HepG2 (cell line): ENCODE measurements at regions not wholly inside any gene's neighbourhood (a gene's known extent, or its start where the extent isn't known, plus 50 kb on each side); places are given as distances from the start of the nearest gene placed in this dataset.

Source experiments
- CBX2 ChIP-seq, 2 experiments: fragments of 200-600 bp in 1 of 2; sonication (generic); formaldehyde crosslinking in 1 of 2; IDR thresholded peaks; 2 replicates each; pipeline versions ENCODE4 v1.7.0 to v1.8.1; 2018 to 2022; ENCODE audit warnings: low read depth in 2 of 2, low read length in 1 of 2, mild to moderate bottlenecking in 1 of 2, missing genetic modification reagents in 1 of 2
- FOXA1 ChIP-seq, 2 experiments: fragments of 450-650 bp in 1 of 2; sonication (generic) in 1 of 2; formaldehyde crosslinking in 1 of 2; IDR thresholded peaks; 2 replicates each; pipeline versions ENCODE4 v1.4.0 to v1.6.1; 2016 to 2020; ENCODE audit warnings: missing genetic modification reagents in 1 of 2
- HINFP ChIP-seq: sonication (generic); formaldehyde crosslinking; IDR thresholded peaks from 2 replicates; pipeline ENCODE4 v1.4.0; 2020; ENCODE audit warnings: low read depth, mild to moderate bottlenecking, missing genetic modification reagents
- HNRNPH1 ChIP-seq: fragments of 200-400 bp; formaldehyde crosslinking; optimal IDR thresholded peaks from 2 replicates; pipeline ENCODE3; 2017; ENCODE audit warnings: mild to moderate bottlenecking, low read depth, low read length
- ISX ChIP-seq: sonication (generic); formaldehyde crosslinking; conservative IDR thresholded peaks from 2 replicates; pipeline ENCODE4 v1.5.0; 2020; ENCODE audit warnings: missing genetic modification reagents
- MED1 ChIP-seq: sonication (generic); formaldehyde crosslinking; IDR thresholded peaks from 2 replicates; pipeline ENCODE4 v1.4.0; 2020; ENCODE audit warnings: missing genetic modification reagents
- PAXIP1 ChIP-seq: sonication (generic); formaldehyde crosslinking; conservative IDR thresholded peaks from 2 replicates; pipeline ENCODE4 v1.4.0; 2020; ENCODE audit warnings: mild to moderate bottlenecking, missing genetic modification reagents, moderate library complexity
- POGK ChIP-seq: sonication (generic); formaldehyde crosslinking; conservative IDR thresholded peaks from 2 replicates; pipeline ENCODE4 v1.8.0; 2022; ENCODE audit warnings: mild to moderate bottlenecking, moderate library complexity, missing genetic modification reagents
- TCF7 ChIP-seq: sonication (generic); IDR thresholded peaks from 2 replicates; pipeline ENCODE4 v1.6.1; 2016; ENCODE audit warnings: antibody characterized with exemption, low read depth
- ZNF281 ChIP-seq: sonication (generic); formaldehyde crosslinking; IDR thresholded peaks from 2 replicates; pipeline ENCODE4 v1.4.0; 2020; ENCODE audit warnings: missing genetic modification reagents, borderline replicate concordance
- ZNF30 ChIP-seq: sonication (generic); formaldehyde crosslinking; IDR thresholded peaks from 2 replicates; pipeline ENCODE4 v1.5.0; 2020; ENCODE audit warnings: mild to moderate bottlenecking, missing genetic modification reagents
- ZNF333 ChIP-seq: sonication (generic); formaldehyde crosslinking; IDR thresholded peaks from 2 replicates; pipeline ENCODE4 v1.4.0; 2020; ENCODE audit warnings: mild to moderate bottlenecking, missing genetic modification reagents, borderline replicate concordance
- ZNF431 ChIP-seq: sonication (generic); formaldehyde crosslinking; IDR thresholded peaks from 2 replicates; pipeline ENCODE4 v1.9.0; 2022; ENCODE audit warnings: missing genetic modification reagents, low read depth, mild to moderate bottlenecking, borderline replicate concordance
- ZNF7 ChIP-seq: IDR thresholded peaks from 2 replicates; pipeline ENCODE4 v1.6.1; 2016; ENCODE audit warnings: missing biosample characterization, missing genetic modification reagents
- ZNF776 ChIP-seq: sonication (generic); formaldehyde crosslinking; IDR thresholded peaks from 2 replicates; pipeline ENCODE4 v1.4.0; 2020; ENCODE audit warnings: mild to moderate bottlenecking, missing genetic modification reagents

- no peak for TF ChIP-seq HINFP (CRISPR knock-in tag)
- TF ChIP-seq PAXIP1 (CRISPR knock-in tag) = peak; percentile 26; the same call in 1 of the 2 replicates
- TF ChIP-seq MED1 = peak; percentile 53; the same call in 1 of the 2 replicates
- no peak for TF ChIP-seq ZNF30 (CRISPR knock-in tag)
- TF ChIP-seq ZNF333 (CRISPR knock-in tag) = 0 out of 2 replicates have a peak, but pooled peaks have one; percentile 67
- no peak for TF ChIP-seq HNRNPH1
- no peak for TF ChIP-seq POGK (CRISPR knock-in tag)
- TF ChIP-seq CBX2 (IDR thresholded peaks at IDR 0.05; ENCODE audit: low read depth, low read length) = no peak
- no peak for TF ChIP-seq CBX2 (CRISPR knock-in tag; IDR thresholded peaks at IDR 0.05; ENCODE audit: low read depth)
- TF ChIP-seq ZNF281 = no peak
- TF ChIP-seq ISX (CRISPR knock-in tag) = no peak
- no peak for TF ChIP-seq FOXA1 (IDR thresholded peaks at IDR 0.05)
- no peak for TF ChIP-seq FOXA1 (CRISPR knock-in tag; IDR thresholded peaks at IDR 0.05)
- no peak for TF ChIP-seq ZNF776 (CRISPR knock-in tag)
- TF ChIP-seq TCF7 = no peak
- TF ChIP-seq ZNF431 (CRISPR knock-in tag) = 0 out of 2 replicates have a peak, but pooled peaks have one; percentile 33
- TF ChIP-seq ZNF7 (CRISPR knock-in tag) = no peak
Observed at GRCh38 chr2:234861841-234862735, 89.7 kb upstream of the SH3BP4 start (continued).
